HG03432 (cell line): ENCODE measurements at regions not wholly inside any gene's neighbourhood (a gene's known extent, or its start where the extent isn't known, plus 50 kb on each side); places are given as distances from the start of the nearest gene placed in this dataset.

Experiments used
- ATAC-seq: cut with Tn5 transposase; IDR thresholded peaks from one replicate; pipeline ENCODE4 v1.9.1; 2021; ENCODE audit warnings: mild to moderate bottlenecking, moderate library complexity; ENCODE audit not compliant: unreplicated experiment

DNA sequence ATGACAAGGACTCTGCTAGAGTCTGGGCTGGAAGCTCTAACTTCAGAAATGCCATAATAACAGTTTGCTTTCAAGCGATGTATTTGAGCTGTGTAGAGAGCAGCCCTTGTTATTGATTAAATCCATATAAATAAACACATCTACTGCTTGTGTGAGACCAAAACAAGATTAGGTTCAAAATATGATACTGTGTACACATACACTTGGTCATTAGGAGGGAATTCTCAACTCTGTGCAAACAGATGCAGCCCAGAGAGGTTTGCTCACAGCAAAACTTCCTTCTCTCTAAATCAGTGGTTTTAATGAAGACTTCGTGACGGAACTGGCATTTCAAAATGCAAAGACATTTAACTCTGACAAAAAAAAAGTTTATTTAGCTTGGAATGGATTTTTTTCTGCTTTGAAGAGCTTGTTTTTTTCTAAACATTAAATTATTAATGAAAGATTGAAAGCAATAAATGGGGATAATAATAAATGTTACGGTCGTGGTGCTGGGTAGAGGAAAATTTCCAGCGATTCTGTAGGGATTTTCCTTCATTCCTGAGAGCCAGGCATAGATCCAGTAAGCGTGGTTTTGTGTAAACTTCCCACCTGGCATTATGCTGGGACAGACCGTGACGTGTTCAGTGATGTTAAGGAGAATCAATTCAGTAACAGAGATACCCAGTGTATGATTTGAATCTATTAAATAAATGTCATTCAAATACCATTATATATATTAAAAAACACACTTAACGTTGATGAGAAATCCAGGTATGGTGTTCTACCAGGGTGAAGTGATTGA is 213.7 kb downstream of the TEX29 start:
- ATAC-seq, result no peak

DNA sequence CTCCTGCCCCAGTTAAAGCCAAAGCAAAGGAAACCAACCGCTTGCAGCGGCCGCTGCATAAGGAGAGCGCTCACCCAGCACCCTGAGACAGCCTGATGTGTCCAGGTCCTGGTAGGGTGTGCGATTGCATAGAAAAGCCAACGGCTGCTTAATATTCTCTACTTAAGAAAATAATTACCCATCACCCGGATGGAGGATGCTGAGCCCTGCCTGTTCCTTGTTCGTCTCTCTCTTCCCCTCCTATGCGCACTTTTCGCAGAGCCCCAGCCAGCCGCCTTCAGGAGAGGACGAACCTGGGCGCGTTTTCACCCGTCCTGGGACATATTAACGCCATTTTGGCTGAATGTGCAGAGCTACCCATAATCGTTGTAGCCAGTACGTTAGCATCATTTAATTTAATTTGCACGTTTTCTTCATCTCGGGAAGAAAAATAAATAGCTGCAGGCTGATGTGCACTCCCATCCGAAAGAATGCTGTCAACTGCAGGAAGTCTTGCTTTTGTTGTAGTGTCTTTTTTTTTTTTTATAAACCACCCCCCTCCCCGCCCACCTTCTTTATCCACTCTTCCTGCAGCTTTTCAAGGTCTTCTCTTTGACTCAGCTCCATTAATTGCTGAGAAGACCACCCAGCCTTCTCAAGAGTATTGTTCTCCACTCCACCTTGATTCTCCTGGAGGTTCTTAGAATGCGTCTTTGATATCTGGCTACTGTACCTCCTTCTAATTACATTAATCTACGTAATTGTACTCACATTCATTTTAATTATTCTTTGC is 214.5 kb downstream of the TEX29 start:
- no peak for ATAC-seq

DNA sequence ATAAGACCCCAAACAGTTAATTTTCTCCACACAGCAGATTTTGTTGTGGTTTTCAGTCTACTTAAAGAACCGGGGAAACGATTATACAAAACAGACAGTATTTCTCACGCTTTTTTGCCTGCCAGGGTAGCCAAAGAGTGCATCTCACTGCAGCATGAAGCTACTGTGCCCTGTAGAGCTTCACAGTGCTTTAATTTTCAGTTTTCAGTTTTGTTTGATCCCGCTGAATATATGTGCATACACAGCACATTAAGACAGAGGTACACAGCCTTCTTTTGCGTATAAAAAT is 215.0 kb downstream of the TEX29 start:
- ATAC-seq, result no peak

DNA sequence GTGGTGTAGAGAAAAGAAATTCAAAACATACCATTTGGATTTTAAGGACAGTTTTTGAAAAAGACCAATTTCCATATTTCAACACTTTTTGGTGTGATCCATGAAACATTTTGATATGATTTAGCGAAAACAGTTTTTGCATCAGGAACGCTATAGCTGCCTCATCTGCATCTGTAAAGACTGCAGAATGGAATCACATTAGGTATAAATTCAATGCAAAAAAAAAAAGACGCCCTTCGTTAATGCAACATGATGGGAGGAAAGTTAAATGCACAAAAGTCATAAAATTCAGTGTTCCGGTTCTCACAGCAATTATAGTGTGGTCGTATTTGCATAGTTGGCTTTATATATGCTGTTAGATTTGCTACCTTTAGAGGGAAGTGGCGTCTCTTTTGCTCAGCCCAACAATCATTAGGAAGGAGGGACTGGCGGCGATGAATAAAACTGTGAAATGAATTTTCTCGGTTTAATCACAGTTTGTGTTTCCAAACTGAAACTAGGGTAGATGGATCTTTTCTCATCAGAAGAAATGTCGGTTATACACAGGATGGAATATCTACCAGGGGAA is 215.7 kb downstream of the TEX29 start:
- ATAC-seq, result no peak

DNA sequence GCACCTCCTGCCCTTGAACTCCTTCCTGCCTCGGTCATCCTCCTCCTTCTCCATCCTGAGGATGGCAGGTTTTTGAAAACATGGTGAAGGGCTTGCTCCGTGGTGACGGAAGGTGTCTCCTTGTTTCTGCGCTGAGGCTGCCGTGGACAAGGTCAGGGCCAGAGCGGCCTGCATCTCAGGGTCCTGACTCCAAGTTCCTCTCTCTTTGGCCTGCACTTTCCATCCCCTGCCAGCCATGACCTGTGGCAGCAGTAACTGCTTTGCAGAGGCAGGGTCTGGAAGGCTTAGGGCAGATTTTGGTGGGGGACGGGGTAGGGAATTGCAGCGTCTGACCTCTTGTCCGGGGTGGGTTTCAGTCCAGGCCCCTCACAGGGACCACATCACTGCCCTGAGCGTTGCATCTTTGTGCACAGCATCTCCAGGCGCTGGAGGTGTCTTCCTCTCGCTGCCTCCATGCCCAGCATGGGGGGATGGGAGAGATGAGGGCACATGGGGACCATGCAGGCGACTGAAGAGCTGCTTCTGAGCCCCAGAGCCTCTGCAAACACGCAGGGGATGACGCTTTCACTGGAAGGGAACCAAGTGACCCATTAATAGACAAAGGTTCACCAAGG is 216.8 kb downstream of the TEX29 start:
- no peak for ATAC-seq

DNA sequence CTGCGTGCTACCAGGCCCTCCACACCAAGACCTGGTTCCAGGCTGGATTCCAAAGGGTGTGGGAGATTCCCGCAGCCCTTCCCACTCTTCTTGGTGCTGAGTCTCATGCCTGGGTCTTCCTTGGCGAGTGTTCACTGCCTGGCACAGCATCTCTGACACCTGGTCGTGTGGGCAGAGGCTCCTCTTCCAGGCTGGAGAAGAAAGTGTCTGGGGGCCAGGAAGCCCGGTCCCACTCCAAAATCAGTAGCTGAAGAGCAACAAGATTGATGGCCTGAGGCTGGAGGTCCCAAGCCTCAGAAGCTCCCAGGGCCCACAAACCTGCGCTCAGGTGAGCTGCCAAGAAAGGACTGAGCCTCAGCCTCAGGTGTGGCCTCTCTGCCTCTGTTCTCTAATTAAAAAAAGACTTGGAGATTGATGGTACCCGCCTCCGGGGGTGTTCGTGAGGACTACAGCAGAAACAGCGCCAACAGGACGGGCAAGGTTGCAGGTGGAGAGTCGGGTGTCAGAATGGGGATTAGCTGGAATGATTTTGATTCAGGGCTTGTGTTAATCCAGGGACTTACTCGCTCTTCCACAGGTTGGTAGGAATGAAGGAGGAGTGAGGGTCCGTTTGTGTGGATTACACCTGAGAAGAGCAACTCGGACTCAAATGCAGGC is 217.5 kb downstream of the TEX29 start:
- no peak for ATAC-seq

DNA sequence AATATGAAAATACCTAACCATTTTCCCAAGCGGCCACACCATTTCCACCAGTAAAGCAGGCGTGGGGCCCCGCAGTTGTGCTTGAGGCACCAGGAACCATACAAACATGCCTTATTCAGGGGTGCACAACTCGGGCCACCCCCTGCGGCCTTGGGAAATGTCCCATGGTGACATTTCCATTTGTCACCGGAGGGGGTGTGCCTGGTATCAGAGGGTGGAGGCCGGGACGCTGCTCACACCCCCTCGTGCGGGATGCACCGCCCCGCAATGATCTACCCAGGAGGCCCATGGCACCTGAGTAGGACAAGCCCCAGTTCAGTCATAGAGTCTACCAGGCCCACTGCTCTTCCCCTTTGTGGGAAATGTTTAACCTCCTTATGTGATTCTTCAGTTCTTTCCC is 218.8 kb downstream of the TEX29 start:
- ATAC-seq, result no peak

DNA sequence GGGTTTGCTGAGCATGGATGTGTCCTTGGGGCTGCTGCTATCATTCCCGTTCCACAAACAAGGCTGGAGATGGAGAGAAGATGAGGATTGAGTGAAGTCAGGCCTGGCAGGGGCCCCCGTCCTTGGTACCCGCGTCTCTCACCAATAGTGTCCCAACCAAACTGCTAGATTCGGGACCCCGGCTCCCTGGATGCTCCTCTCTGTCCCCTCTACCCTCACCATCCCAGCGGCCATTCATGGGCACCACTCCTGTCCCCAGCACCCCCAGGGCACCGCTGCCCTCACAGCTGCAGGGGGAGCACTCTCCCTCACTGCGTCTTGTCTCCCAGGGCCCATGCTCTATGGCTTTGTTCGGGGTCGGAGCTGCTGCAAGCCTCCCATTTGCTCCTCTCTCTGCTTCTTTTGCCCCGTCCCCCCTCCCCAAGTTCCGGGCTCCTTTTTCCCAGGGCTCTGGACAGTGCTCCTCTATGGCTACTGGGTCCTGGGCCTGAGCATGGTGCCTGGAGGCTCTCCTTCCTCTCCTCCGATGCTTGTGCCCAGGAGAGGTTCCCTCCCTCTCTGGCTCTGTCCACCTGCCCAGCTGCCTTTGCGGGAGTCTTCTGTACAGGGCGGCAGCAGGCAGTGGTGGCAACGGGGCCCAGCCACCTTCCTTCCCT is 219.5 kb downstream of the TEX29 start:
- no peak for ATAC-seq

DNA sequence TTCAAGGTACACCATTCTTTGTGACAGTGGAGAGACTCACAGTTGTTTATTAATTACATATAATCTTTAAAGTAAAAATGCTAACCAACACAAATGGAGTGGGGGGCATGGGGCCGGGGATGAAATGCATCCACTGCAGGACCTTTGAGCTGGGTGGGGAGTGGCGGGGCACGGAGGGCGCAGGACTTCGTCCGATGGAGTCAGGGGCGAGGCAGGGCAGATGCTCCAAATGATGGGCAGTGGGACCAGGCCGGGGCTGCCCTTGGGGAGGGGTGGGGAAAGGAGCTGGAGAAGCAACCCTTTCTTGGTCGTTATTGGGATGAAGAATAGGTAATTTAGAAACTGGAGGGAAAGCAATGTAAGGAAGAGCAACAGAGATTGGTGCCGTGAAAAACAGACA is 220.0 kb downstream of the TEX29 start:
- no peak for ATAC-seq

DNA sequence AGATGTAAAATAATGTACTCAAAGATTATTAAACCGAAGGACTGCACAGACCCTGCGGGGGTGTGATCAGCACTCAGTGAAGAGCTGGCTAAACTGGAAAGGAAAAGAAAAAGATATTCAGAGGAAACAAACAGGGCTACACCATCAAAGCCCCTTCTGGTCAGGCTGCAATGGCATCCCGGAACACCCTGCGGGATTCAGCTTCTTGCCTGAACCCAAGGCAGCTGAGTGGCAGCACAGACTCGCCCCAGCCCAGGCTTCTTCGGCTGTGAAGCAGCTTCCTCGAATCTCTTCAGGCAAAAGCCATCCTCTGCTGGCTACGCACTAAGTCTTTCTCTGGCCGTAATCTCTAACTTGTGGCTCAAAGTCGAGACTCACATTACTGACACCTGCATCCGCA is 220.9 kb downstream of the TEX29 start:
- no peak for ATAC-seq

DNA sequence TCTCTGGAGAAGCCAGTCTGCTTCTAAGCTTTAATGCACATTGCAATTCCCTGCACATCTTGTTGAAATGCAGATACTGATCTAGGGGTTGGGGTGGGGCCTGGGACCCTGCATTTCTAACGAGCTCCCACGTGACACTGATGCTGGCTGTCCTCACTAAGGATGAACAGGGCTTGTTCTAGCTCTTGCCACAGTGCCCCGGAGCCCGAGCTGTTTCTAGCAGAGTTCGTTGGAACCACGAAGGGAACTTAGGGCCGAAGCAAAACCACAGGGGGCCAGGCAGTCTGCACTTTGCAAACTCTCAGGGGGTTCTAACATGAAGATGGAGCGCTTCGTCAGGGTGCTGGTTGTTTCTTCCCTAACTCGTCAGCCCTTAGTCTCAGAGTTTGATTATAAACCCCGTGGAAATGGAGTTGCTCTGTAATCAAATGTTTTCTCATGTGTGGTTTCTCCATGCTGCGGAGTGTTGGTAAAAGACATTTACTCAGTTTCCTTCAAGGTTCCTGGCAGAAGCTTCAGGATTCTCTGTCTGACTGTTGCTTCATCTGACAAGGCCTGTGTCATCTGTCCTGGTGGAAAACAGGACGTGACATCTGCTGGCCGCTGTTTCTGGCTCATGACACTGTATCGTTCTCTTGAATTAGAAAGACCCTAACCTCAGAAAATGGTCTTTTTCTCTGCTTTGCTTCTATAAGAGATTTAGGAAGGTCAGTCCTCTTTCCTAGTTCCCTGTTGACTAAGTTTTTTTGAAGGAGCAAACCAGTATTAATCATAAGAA is 221.5 kb downstream of the TEX29 start:
- ATAC-seq, result no peak

DNA sequence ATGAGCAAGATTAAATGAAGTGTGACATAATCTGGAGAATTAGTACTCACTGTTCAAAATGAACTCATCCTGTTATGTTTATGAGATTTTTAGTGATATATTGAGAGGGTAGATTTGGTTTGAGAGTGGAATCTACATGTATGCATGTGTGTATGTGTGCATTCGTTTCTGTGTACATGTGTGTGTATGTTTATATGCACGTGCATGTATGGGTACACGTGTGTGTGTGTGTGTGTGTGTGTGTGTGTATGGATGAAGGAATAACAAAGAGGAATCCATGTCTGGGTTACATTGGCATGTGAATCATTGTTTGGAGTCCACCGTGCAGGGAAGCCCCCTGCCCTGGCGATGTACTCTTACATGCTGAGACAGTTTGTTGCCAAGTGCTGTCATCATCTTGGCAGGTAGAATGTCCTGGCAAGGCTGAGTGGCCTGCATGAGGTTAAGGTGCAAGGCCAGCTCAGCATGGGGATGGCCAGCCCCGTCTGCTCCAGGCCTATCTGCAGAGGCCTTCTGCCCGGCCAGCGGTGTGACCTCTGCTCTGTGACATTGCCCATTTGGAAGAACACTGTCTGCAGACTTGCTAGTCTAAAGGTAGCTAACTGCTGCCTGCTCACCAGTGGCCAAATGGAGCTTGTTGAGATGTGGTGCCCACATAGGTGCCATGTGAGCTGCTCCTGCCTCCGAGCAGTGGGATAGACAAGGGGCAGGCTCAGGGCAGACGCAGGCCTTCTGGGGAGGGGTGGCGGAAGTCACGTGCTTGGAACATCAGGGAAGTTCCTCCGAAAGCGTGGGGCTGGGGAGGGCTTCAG is 222.3 kb downstream of the TEX29 start:
- no peak for ATAC-seq

DNA sequence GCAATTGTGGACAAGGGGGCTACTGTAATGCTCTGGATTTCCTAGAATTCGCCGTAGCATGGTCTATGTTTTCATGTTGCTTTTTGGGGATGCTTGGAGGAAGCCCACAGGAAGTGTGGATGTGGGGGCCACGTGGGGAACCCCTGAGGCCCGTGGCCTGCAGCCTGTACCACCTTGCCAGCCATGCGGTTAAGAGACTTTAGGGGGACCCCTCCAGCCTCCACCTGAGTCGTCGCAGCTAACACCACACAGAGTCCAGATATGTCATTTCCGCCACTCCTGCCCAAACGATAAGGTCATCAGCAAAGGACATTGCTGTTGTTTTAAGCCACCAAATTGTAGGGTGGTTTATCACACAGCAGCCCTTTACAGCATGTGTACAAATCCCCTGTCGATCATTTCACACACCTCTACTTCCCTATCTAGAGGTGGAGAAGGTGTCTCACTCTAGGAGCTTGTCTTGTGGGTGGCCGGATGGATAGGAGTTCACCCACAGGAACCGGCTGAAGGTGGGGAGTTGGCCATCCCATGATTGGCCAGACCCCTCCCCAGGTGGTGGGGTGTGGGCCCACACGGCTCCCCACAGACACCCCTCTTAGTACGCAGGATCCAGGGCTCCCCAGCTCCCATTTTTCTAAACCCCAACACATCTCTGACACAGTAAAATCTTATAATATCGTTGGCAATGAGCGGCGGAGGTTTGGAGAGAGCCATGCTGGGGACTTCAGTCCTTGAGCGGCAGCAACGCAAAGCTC is 226.7 kb downstream of the TEX29 start:
- no peak for ATAC-seq

DNA sequence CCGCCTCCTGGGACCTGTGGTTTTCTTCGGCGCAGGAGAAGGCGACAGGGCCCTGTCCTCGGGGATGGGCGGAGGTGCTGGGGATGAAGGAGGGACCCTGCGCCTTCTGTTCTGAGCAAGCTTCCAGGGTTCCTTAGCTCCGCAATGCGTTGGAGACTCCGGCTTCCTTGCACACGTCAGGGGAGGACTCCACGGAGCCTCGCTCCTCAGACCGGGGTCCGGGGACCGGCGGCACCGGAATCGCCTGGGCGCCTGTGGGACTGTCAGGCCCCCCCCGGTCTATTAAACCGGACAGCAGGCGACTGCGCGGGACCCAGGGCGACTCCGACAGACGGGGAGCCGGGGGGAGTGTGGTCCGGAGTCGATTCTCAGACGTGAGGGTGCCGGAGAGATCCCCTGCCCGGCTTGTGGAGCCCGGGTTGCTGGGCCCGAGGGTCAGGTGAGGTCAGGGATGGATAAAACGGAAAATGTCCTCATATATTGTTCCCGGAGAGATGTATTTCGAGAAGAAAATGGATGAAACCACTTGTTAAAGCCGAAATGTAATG is 227.4 kb downstream of the TEX29 start:
- no peak for ATAC-seq

DNA sequence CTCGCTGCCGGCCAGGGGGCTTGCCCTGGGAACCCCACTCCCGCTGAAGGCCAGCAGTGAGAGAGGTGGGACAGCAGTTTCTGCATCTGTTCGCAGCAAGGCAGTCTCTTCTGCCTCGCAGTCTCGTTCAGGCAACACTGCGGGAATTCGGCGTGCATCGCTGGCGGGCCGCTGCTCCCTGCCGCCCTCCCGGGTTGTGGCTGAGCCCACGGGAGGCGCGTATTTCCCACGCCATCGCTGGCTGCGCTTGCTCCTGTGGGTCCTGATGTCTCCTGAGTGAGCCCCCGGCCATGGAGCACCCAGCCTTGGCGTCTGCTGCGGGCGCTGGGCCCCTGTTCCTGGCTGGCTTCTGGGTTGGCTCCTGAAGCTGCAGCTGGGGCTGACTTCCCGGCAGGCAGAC is 227.9 kb downstream of the TEX29 start:
- ATAC-seq, result no peak

DNA sequence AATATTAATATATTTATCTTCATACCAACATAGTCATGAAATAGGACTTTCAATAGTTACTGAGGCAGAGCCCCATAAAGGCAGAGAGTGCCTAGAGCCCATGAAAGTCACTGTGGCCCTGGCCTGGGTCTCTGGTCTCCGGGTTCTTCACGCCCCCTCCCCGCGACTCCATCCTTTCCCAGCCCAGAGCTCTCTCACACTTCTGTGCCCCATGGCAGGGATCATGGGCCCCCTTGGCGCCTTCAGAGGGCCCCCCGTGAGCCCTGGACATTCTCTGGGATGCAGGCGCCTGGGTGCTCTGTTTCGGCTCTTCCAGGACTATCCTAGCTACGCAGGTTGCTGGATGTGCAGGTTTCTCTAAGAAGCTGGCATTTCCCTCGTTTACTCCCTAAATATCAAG is 228.4 kb downstream of the TEX29 start:
- ATAC-seq, result no peak

DNA sequence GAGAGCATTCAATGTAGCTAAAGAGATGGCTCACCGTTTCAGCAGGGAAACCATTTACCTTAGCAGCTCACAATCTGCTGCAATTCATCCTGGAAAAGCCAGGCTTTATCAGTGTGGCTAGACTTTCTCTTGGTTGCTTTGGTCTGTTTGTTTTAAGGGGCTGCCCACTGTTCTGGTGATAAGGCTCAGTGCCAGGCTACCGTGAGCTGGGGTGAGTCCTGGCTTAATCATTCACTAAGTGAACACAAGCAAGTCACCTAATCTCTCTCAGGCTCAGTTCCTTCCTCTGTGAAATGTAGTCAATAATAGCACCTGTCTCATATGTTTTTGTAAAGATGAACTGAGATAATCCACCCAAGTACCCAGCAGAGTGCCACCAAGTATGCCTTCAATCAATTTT is 229.0 kb downstream of the TEX29 start:
- ATAC-seq, result no peak

DNA sequence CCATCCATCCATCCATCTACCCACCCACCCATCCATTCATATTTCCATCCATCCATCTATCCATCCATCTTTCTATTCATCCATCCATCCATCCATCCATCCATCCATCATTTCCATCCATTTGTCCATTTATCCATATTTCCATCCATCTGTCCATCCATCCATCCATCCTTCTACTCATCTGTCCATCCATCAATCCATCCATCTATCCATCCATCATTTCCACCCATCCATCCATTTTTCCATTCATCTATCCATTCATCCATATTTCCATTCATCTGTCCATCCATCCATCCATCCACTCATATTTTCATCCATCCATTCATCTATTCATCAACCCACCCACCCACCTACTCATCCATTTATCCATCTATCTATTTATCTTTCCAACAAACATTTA is 229.6 kb downstream of the TEX29 start:
- ATAC-seq, result no peak
